HG03521 (cell line): ENCODE measurements at regions not wholly inside any gene's neighbourhood (a gene's known extent, or its start where the extent isn't known, plus 50 kb on each side); places are given as distances from the start of the nearest gene placed in this dataset.

Experiments used
- ATAC-seq: cut with Tn5 transposase; IDR thresholded peaks from one replicate; pipeline ENCODE4 v1.9.1; 2021; ENCODE audit warnings: mild to moderate bottlenecking, moderate library complexity; ENCODE audit not compliant: unreplicated experiment

DNA sequence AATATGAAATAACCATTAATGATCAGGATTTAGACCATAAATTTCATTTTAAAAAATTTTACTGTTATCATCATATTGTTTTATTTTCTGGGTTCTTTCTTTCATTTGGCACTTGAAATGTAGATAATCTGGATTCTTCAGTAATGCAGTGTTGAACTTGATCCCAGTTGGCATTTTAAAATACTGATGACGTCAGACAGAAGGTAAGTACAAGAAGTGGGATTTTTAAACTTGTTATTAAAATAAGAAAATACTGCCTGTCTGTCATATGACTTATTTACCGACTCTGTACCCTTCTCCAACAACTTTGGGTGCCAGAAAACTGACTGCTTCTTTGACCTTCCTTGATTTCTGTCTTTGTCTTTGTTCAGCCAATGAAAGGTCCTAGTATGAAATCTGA, 415.1 kb upstream of the NEGR1 start:
- no peak for ATAC-seq

GRCh38 chr1:72693899-72694298, 411.6 kb upstream of the NEGR1 start:
- ATAC-seq, result no peak

DNA sequence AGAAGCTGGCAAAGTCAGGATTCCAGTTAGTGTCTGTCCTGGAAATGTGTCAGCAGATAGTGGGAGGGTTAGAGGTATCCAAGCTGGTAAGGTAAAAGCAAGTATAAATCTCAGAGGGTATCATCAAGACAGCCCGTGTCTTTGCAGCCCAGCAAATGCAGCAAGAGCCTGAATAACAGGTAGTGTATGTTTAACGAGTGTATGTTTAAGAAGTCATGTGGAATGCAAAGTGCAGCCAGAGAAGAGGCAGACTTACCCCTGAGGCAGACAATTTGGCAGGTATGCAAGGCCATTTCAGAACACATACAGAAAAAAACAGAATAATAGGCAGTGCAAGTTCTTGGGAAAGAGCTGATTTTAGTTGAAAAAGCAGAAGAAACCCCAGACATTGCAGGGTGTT, 411.0 kb upstream of the NEGR1 start:
- ATAC-seq, result no peak

GRCh38 chr1:72690871-72691270, 408.5 kb upstream of the NEGR1 start:
- ATAC-seq, result no peak

- ATAC-seq, result no peak
These were observed 396.3 kb upstream of the NEGR1 start for GRCh38 chr1:72678683-72679082.

- ATAC-seq, result no peak
These were observed 388.6 kb upstream of the NEGR1 start for GRCh38 chr1:72670902-72671301.

- no peak for ATAC-seq
These were observed 380.6 kb upstream of the NEGR1 start for GRCh38 chr1:72662918-72663317.

DNA sequence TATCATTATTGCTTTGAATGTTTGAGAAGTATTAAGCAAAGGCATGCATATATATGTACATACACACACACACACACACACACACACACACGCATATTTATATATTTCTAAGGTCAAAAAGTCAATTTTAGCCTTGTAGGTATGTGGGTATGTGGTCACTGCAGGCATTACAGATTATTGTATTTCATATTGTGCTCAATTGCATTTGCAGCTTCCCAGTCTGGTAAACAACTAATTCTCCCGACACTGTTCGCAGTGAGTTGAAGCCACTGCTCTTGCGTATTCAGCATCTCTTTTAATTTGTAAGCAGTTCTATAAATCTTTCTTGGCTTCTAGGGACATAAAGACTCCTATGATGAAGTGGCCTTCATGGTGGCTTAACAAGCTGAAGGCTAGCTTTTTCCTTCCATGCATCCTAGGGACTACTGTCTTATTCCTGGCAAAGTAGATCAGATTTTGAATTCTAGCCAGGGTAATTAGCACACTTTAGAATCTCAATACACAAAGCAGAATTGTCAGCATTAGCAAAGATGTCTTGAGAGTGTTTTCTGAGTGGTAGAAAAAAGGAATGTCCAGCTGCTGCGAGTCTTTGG, 368.6 kb upstream of the NEGR1 start:
- no peak for ATAC-seq

DNA sequence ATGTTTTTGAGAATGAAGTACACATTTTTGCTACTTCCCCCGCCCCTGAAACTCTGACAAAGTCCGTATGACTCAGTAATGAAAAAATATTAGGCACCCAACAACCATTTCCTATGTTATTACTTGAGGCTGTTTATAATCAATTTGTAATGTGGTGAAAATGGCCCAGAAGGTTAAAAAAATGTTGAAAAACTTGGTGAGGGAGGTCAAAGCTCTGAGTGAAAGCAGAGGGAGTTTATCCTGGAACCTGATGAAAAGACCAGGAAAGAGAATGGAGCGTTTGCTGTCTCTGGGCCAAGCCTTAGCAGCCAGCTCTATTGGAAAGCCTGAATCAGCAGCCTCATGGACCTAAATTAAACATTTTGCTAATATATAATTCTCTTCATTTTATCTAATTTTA, 367.7 kb upstream of the NEGR1 start:
- ATAC-seq, result no peak

- ATAC-seq, result no peak
These were observed 367.0 kb upstream of the NEGR1 start for GRCh38 chr1:72649211-72649888.

DNA sequence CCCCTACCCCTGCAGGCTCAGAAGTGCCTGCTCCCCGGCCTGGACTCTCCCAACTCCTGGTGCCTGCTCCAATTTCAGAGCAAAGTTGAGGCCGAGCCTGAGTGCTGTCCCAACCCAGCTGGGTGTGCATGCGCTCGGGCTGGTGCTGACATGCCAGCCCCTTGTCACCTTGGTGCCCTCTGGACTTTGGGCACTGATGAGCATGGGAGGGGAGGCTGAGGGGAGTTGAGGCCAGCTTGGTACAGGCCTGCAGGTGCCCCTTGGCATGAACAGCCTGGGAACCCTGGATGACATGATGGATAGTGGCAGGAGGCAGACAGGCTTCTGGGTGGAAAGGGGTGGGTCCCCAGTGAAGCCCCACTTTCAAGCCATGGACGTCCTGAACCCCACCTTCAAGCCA, 366.1 kb upstream of the NEGR1 start:
- ATAC-seq, result no peak

DNA sequence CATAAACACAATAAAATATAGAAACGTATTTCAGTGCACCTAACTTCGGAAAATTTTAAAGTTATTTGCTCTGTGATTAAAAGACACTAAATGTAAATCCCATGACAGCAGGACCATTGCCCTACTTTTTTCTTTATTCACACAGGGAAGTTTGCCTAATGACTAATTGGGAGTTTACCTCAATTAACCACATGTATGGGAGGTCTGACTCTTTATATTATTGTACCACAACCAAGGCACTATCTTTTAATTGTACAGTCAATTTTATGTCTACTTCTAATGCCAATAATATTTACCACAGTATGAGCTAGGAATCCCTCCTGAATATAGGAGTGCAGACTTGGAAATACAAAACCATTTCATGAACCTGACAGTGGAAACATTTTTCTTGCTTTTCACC, 360.8 kb upstream of the NEGR1 start:
- no peak for ATAC-seq

- ATAC-seq, result no peak
These were observed 355.3 kb upstream of the NEGR1 start for GRCh38 chr1:72637593-72637992.

DNA sequence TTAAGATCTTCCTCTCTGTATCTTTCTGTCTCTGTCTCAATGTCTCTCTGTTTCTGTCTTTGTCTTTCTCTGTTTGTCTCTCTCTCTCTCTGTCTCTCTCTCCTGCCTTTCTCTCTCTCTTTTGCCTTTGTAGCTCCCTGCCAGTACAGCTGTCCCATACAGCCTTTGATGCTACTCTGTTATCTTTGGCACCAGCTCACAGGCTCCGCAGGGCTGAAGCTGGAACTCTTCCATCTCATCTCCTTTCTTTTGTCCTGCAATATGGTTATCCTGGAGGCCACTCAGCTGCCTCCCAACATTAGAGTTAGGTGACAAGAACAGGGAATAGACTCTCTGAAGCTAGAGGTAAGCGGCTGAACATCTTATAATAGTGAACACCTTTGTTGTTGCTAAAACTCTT, 354.3 kb upstream of the NEGR1 start:
- ATAC-seq, result no peak

DNA sequence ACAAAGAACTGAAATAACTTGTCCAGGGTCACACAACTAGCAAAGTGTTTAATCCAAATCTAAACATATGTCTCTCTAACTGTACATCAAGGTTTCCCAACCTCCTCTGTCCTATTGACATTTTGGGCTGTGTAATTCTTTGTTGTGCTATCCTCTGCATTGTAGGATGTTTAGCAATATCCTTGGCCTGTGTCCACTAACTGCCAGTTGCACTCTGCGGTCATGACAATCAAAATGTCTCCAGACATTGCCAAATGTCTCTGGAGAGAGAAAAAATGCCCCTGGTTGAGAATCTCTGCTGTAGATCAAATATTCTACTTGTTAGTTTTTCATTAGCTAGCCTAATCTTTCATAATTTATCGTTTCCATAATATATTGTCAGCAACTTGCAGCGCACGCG, 353.4 kb upstream of the NEGR1 start:
- no peak for ATAC-seq

DNA sequence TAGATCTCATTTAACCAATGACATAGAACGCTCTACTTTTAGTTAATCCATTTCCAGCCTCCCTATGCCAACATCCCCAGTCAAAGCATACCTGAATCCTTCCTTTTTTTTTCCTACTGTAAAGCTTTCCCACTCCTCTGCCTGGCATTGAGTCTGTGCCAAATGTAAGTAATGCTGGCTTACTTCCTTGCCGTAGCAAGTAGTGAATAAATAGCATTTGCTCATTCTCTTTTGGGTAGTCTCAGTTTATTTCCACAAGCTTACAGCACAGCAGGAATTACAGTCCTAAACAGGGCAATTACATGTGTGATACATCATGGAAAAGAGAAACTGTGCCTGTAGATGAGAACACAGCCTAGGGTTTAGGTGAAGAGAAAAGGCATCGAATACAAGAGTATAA, 352.6 kb upstream of the NEGR1 start:
- ATAC-seq, result no peak

- no peak for ATAC-seq
These were observed 349.1 kb upstream of the NEGR1 start for GRCh38 chr1:72631449-72631848.

- peak; percentile 85 for ATAC-seq
These were observed 341.0 kb upstream of the NEGR1 start for GRCh38 chr1:72623299-72623708.

DNA sequence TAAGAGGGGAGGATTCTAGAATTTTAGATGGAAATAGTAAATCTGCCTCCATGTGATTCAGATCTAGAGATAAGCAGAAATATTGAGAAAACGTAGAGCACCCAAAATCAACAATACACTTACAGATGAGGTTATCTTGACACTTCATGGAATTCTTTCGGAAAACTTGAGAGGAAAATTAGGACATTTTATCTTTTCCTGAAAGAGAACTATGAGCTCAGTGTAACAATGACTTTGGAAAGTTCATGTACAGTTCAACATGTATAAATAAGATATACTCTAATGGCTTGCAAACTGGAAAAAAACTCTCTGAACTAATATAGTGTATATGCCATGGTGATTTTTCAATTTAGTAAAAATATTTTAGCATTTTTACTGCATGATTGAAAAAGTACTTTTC, 338.1 kb upstream of the NEGR1 start:
- ATAC-seq, result no peak

DNA sequence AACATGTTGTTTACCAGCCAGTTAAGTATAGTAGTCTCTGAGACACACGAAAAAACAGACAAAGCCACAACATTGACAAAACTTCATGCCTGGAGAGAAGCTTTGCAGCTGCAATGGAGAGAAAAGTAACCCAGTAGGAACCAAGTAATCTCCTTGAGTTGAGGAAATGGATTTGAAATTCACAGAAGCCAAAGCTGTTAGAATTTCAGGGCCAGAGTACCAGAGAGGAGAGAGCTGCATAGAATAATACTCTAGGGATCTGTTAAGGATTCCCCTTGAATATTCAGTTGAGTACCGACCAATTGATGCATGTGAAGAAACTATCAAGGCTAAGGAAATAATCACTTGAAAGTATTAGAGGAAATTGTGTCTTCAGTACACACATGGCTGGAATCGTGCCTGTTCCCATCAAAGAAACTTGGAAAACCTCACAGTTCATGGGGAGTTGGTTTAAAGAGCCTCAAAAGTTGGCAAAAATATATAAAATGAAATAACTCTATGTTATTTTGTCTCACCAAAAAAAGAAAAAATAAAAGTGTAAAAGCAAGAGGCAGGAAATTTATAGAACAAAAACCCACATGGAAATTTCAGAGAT, 324.0 kb upstream of the NEGR1 start:
- no peak for ATAC-seq

- ATAC-seq, result no peak
These were observed 318.8 kb upstream of the NEGR1 start for GRCh38 chr1:72601035-72601674.

GRCh38 chr1:72586023-72586685, 303.8 kb upstream of the NEGR1 start:
- ATAC-seq, result no peak
